Tibial artery (tissue), 4 donors: ENCODE measurements at regions not wholly inside any gene's neighbourhood (a gene's known extent, or its start where the extent isn't known, plus 50 kb on each side); places are given as distances from the start of the nearest gene placed in this dataset.

Experiments used
- DNase-seq, 2 donors: peaks; one replicate each; pipeline ENCODE4 v3.0.0-alpha.2; 2019
- H3K27ac ChIP-seq, 2 donors: fragments of 200-600 bp; sonication (generic) in 1 of 2; 1 replicate in 1 of 2; 2 replicates in 1 of 2; pipeline ENCODE4 v1.5.1; 2018 to 2019; ENCODE audit warnings: mild to moderate bottlenecking in 1 of 2
- H3K27me3 ChIP-seq, 2 donors: fragments of 200-600 bp; sonication (generic) in 1 of 2; one replicate each; pipeline versions ENCODE4 v1.5.1 to v1.6.0; 2016 to 2019
- H3K36me3 ChIP-seq, 3 donors: fragments of 200-600 bp; sonication (generic) in 2 of 3; one replicate each; pipeline ENCODE4 v1.5.1; 2016 to 2019; ENCODE audit warnings: mild to moderate bottlenecking in 2 of 3
- H3K4me1 ChIP-seq, 4 donors: fragments of 200-600 bp; sonication (generic) in 2 of 4; 1 replicate in 3 of 4; 2 replicates in 1 of 4; pipeline ENCODE4 v1.5.1; 2016 to 2019
- H3K4me3 ChIP-seq, 2 donors: fragments of 200-600 bp; sonication (generic) in 1 of 2; 1 replicate in 1 of 2; 2 replicates in 1 of 2; pipeline ENCODE4 v1.5.1; 2018 to 2019; ENCODE audit warnings: mild to moderate bottlenecking in 2 of 2
- H3K9me3 ChIP-seq, 3 donors: fragments of 200-600 bp; sonication (generic) in 1 of 3; one replicate each; pipeline ENCODE4 v1.5.1; 2016 to 2019
- CTCF ChIP-seq, 2 experiments: fragments of 200-600 bp in 1 of 2; fragments of 450-650 bp in 1 of 2; IDR thresholded peaks; one replicate each; pipeline ENCODE4 v1.5.1; 2017 to 2019; ENCODE audit warnings: antibody characterized with exemption in 2 of 2, mild to moderate bottlenecking in 1 of 2, moderate library complexity in 1 of 2
- intact Hi-C: fragments of 100-400 bp; cut with DNase I; formaldehyde crosslinking; loops from one replicate; pipeline ENCODE4 v1.15.0; 2023; ENCODE audit warnings: low total_unique reads

- Histone ChIP-seq H3K27ac (peak overlapping the region in 1 of 2 donors; percentile 82), H3K9me3 (no peaks in the 10 kb centered on the region), H3K36me3 (no peaks in the 10 kb centered on the region), H3K4me3 (no peak overlapping the region), H3K27me3 (no peaks in the 10 kb centered on the region), H3K4me1 (peaks cover 0 to 31% (median 19%) of the 10 kb centered on the region in 4 donors)
- no peak for TF ChIP-seq CTCF (IDR thresholded peaks at IDR 0.05)
- no peak for DNase-seq
- intact Hi-C loops: no loop called here
Observed at GRCh38 chr10:44295644-44296241, 89.2 kb downstream of the CXCL12 start.

- H3K27me3 ChIP-seq: no peaks in the 10 kb centered on the region
- H3K27ac ChIP-seq: peak overlapping the region; percentile 82 to 91
- DNase-seq: no peak
- TF ChIP-seq CTCF (IDR thresholded peaks at IDR 0.05): no peak
- H3K36me3 ChIP-seq: no peaks in the 10 kb centered on the region
- no peaks in the 10 kb centered on the region for H3K9me3 ChIP-seq
- peaks cover 0 to 30% (median 19%) of the 10 kb centered on the region in 4 donors for H3K4me1 ChIP-seq
- no peak overlapping the region for H3K4me3 ChIP-seq
- intact Hi-C loops: no loop called here
Observed at GRCh38 chr10:44294726-44295412, 90.0 kb downstream of the CXCL12 start.

GRCh38 chr10:44293842-44294241 lies 91.1 kb downstream of the CXCL12 start:
- Histone ChIP-seq H3K27me3 (no peaks in the 10 kb centered on the region), H3K27ac (peak overlapping the region; percentile 82 to 91), H3K4me1 (peaks cover 0 to 30% (median 19%) of the 10 kb centered on the region in 4 donors), H3K36me3 (no peaks in the 10 kb centered on the region), H3K4me3 (peak overlapping the region; percentile 24 to 39), H3K9me3 (no peaks in the 10 kb centered on the region)
- no peak for TF ChIP-seq CTCF (IDR thresholded peaks at IDR 0.05)
- intact Hi-C loops: no loop called here
- peak; percentile 59 to 86 for DNase-seq

GRCh38 chr10:44293306-44293778 lies 91.6 kb downstream of the CXCL12 start:
- DNase-seq: no peak
- Histone ChIP-seq H3K4me3 (peak overlapping the region; percentile 24 to 39), H3K36me3 (no peaks in the 10 kb centered on the region)

GRCh38 chr10:44292390-44293002 lies 92.4 kb downstream of the CXCL12 start:
- no peaks in the 10 kb centered on the region for H3K27me3 ChIP-seq
- peak overlapping the region in 1 of 2 donors; percentile 91 for H3K27ac ChIP-seq
- TF ChIP-seq CTCF (IDR thresholded peaks at IDR 0.05): no peak
- DNase-seq: no peak
- intact Hi-C loops: no loop called here
- peaks cover 0 to 30% (median 21%) of the 10 kb centered on the region in 4 donors for H3K4me1 ChIP-seq
- H3K4me3 ChIP-seq: no peak overlapping the region
- H3K36me3 ChIP-seq: no peaks in the 10 kb centered on the region
- no peaks in the 10 kb centered on the region for H3K9me3 ChIP-seq

More at GRCh38 chr10:44293306-44293778, 91.6 kb downstream of the CXCL12 start:
- TF ChIP-seq CTCF (IDR thresholded peaks at IDR 0.05): no peak
- H3K27ac ChIP-seq: peak overlapping the region; percentile 82 to 91
- intact Hi-C loops: no loop called here
- H3K4me1 ChIP-seq: peaks cover 0 to 30% (median 19%) of the 10 kb centered on the region in 4 donors
- H3K27me3 ChIP-seq: no peaks in the 10 kb centered on the region
- no peaks in the 10 kb centered on the region for H3K9me3 ChIP-seq
